Kidney (tissue), 13 donors: ENCODE measurements at regions not wholly inside any gene's neighbourhood (a gene's known extent, or its start where the extent isn't known, plus 50 kb on each side); places are given as distances from the start of the nearest gene placed in this dataset.

Source experiments
- DNase-seq, 5 donors: peaks; one replicate each; pipeline ENCODE4 v3.0.0-alpha.2; 2013 to 2020
- FAIRE-seq: peaks from 2 replicates; lab custom pipeline; 2012; peaks lifted over from hg19 to GRCh38; lab: Jason Lieb, UNC
- H3K27ac ChIP-seq, 2 donors: one replicate each; pipeline ENCODE4 v1.7.0; 2013; ENCODE audit warnings: low read depth in 2 of 2, low read length in 2 of 2, inconsistent platforms in 1 of 2
- H3K27me3 ChIP-seq: one replicate; pipeline ENCODE4 v1.7.1; 2013; ENCODE audit warnings: low read length, inconsistent platforms; ENCODE audit not compliant: control insufficient read depth, insufficient read depth
- H3K36me3 ChIP-seq, 3 donors: one replicate each; pipeline versions ENCODE4 v1.7.0 to v1.7.1; 2013; ENCODE audit warnings: low read length in 3 of 3, control low read depth in 1 of 3, inconsistent platforms in 1 of 3; ENCODE audit not compliant: insufficient read depth in 3 of 3, control insufficient read depth in 2 of 3
- H3K4me1 ChIP-seq, 3 donors: one replicate each; pipeline versions ENCODE4 v1.7.0 to v1.7.1; 2013; ENCODE audit warnings: low read length in 3 of 3, inconsistent platforms in 1 of 3, low read depth in 1 of 3; ENCODE audit not compliant: control insufficient read depth in 2 of 3, insufficient read depth in 2 of 3
- H3K4me3 ChIP-seq, 3 donors: one replicate each; pipeline versions ENCODE4 v1.7.0 to v1.8.1; 2013; ENCODE audit warnings: low read length in 3 of 3, control low read depth in 1 of 3, inconsistent platforms in 1 of 3
- H3K9ac ChIP-seq, 3 donors: one replicate each; pipeline versions ENCODE4 v1.7.0 to v1.7.1; 2013; ENCODE audit warnings: low read length in 3 of 3, control low read depth in 1 of 3, inconsistent platforms in 1 of 3
- H3K9me3 ChIP-seq, 3 donors: one replicate each; pipeline versions ENCODE4 v1.7.0 to v1.7.1; 2013; ENCODE audit warnings: low read length in 3 of 3, control low read depth in 1 of 3, inconsistent platforms in 1 of 3; ENCODE audit not compliant: control insufficient read depth in 2 of 3, insufficient read depth in 1 of 3
- intact Hi-C: fragments of 100-400 bp; cut with DNase I; formaldehyde crosslinking; loops from one replicate; pipeline ENCODE4 v1.11.1; 2022
- TF ChIP-seq, protein P1 (sequence below): IDR thresholded peaks from 3 replicates; pipeline ENCODE4 v1.5.1; 2012; ENCODE audit warnings: mild to moderate bottlenecking, moderate library complexity, borderline replicate concordance; ENCODE audit not compliant: insufficient read depth; ENCODE audit errors: extremely low read depth
- donor health status: control.
- donor health status: control.
- donor health status: control.
- donor health status: control.
- donor health status: control.
- donor health status: DM: yes; HTN: yes; CAD: no.
- donor health status: Normal renal cell carcinoma (clear cell type).

DNA sequence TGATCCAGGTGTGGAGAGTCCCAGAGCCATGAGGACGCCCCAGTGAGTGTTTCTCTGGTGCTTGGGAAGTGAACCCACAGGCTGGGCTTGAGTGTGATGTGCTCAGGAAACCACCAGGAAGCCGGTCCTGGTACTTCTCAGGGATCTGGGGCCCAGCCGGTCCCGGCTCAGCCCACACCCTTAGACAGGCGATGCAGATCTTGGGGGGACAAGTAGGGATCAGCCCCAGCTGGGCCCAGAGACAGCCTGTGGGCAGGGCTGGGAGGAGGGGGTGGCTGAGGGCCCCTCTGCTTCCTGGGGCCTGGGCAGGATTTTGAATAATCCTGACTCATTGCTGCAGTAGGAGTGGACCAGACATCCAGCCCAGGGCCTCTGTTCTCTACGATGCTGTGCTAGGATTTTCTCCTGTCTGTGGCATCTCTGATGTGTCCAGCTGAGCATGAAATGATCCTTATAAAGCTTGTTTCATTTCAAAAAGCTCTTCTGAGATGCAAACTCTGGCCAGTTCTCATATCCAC, 698.0 kb downstream of the PTPRU start:
- DNase-seq (no peak), FAIRE-seq (no peak)
- H3K27ac ChIP-seq: no peak overlapping the region

DNA sequence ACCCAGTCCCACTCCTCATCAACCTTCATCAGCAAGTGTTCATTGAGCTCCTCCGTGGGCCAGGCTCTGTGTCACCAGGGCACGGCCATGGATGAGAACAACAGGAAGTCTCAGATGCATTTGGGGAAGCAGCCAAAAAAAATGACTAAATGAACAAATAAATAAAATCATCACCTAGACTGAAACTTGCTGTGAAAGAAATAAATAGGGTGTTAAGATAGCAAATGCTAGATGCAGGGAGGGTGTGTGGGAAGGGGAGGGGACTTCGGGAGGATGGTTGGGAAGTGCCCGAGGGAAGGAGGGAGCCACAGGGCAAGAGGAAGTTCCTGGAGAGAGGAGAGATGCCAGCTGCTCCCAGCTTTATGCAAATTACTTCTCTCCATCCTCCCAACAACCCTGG, 696.7 kb downstream of the PTPRU start:
- intact Hi-C loops: no loop called here
- DNase-seq (no peak), FAIRE-seq (no peak)
- no peak overlapping the region for H3K4me3 ChIP-seq
- TF ChIP-seq, protein P1, sequence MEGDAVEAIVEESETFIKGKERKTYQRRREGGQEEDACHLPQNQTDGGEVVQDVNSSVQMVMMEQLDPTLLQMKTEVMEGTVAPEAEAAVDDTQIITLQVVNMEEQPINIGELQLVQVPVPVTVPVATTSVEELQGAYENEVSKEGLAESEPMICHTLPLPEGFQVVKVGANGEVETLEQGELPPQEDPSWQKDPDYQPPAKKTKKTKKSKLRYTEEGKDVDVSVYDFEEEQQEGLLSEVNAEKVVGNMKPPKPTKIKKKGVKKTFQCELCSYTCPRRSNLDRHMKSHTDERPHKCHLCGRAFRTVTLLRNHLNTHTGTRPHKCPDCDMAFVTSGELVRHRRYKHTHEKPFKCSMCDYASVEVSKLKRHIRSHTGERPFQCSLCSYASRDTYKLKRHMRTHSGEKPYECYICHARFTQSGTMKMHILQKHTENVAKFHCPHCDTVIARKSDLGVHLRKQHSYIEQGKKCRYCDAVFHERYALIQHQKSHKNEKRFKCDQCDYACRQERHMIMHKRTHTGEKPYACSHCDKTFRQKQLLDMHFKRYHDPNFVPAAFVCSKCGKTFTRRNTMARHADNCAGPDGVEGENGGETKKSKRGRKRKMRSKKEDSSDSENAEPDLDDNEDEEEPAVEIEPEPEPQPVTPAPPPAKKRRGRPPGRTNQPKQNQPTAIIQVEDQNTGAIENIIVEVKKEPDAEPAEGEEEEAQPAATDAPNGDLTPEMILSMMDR: no peak
- no peak overlapping the region for H3K9ac ChIP-seq
- no peaks in the 10 kb centered on the region for H3K36me3 ChIP-seq
- no peaks in the 10 kb centered on the region for H3K9me3 ChIP-seq
- no peak overlapping the region for H3K27ac ChIP-seq
- H3K4me1 ChIP-seq: no peaks in the 10 kb centered on the region
- H3K27me3 ChIP-seq: no peaks in the 10 kb centered on the region

More for the DNA sequence above, 698.0 kb downstream of the PTPRU start:
- H3K9me3 ChIP-seq: no peaks in the 10 kb centered on the region
- no peaks in the 10 kb centered on the region for H3K4me1 ChIP-seq
- H3K9ac ChIP-seq: no peak overlapping the region
- intact Hi-C loops: no loop called here
- H3K27me3 ChIP-seq: no peaks in the 10 kb centered on the region
- H3K36me3 ChIP-seq: no peaks in the 10 kb centered on the region
- TF ChIP-seq, protein P1: no peak
- H3K4me3 ChIP-seq: no peak overlapping the region

- no peak for DNase-seq
- TF ChIP-seq, protein P1: no peak
- no peaks in the 10 kb centered on the region for H3K9me3 ChIP-seq
- no peak for FAIRE-seq
- no peaks in the 10 kb centered on the region for H3K36me3 ChIP-seq
- no peak overlapping the region for H3K4me3 ChIP-seq
- H3K4me1 ChIP-seq: no peaks in the 10 kb centered on the region
- intact Hi-C loops: no loop called here
- H3K27me3 ChIP-seq: no peaks in the 10 kb centered on the region
- H3K9ac ChIP-seq: no peak overlapping the region
- H3K27ac ChIP-seq: no peak overlapping the region
These were observed 696.3 kb downstream of the PTPRU start for GRCh38 chr1:29932626-29933025.

GRCh38 chr1:29931477-29932175, 695.3 kb downstream of the PTPRU start:
- Histone ChIP-seq H3K9me3 (no peaks in the 10 kb centered on the region), H3K36me3 (no peaks in the 10 kb centered on the region), H3K27me3 (no peaks in the 10 kb centered on the region), H3K4me3 (no peak overlapping the region), H3K27ac (no peak overlapping the region), H3K4me1 (no peaks in the 10 kb centered on the region), H3K9ac (no peak overlapping the region)
- no peak for DNase-seq
- intact Hi-C loops: no loop called here
- FAIRE-seq: no peak
- TF ChIP-seq, protein P1: no peak
